ENCODE measurements at regions not wholly inside any gene's neighbourhood (a gene's known extent, or its start where the extent isn't known, plus 50 kb on each side); places are given as distances from the start of the nearest gene placed in this dataset.

DNA sequence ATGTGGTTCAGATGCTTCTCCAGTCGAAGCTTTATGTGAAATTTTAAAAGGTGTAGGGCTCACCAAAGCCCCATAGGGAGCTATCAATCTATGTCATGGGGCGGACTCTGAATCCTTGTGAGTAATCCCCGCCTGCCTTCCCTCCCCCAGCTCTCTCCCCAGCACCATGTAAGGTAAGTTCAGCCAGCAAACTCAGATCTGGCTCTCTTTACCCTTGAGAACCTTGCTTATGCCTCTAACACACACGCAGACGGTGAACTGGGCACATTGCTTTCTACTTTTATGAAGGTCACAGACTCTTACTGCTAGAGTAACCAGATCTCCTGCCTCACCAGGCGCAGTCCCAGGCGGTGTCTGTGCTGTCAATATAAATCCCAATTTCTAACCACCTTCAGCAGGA lies 82.6 kb upstream of the CNKSR3 start:
- no peak for TF ChIP-seq EZH2phosphoT487 (IDR thresholded peaks at IDR 0.05; ENCODE audit: insufficient read depth, low read depth)
- no peak for TF ChIP-seq EZH2 (IDR thresholded peaks at IDR 0.05; ENCODE audit: insufficient read depth, poor library complexity, severe bottlenecking)

All from GM23248 (cell line).